Activated CD4-positive, alpha-beta T cell treated with anti-CD3 and anti-CD28 coated beads, Interleukin-2, amount 10 ng/mL, durations not matched to agents 24 days and 14 days (primary cell): ENCODE measurements at regions not wholly inside any gene's neighbourhood (a gene's known extent, or its start where the extent isn't known, plus 50 kb on each side); places are given as distances from the start of the nearest gene placed in this dataset.

Source experiments
- DNase-seq: peaks from one replicate; pipeline ENCODE4 v3.0.0; 2022
- H3K27ac Mint-ChIP-seq: one replicate; pipeline ENCODE4 v1.8.0; 2022; ENCODE audit warnings: mild to moderate bottlenecking, mixed read lengths
- H3K27me3 Mint-ChIP-seq: one replicate; pipeline ENCODE4 v1.8.0; 2022; ENCODE audit warnings: mixed read lengths
- H3K36me3 Mint-ChIP-seq: one replicate; pipeline ENCODE4 v1.8.0; 2022; ENCODE audit warnings: low read depth, mild to moderate bottlenecking, mixed read lengths
- H3K4me1 Mint-ChIP-seq: one replicate; pipeline ENCODE4 v1.8.0; 2021; ENCODE audit warnings: mixed read lengths
- H3K4me3 Mint-ChIP-seq: one replicate; pipeline ENCODE4 v1.8.0; 2022; ENCODE audit warnings: mild to moderate bottlenecking, moderate library complexity, mixed read lengths
- H3K9me3 Mint-ChIP-seq: one replicate; pipeline ENCODE4 v1.8.0; 2021; ENCODE audit warnings: mixed read lengths
- intact Hi-C: fragments of 100-400 bp; cut with micrococcal nuclease; formaldehyde crosslinking; loops from one replicate; pipeline ENCODE4 v1.15.1; 2023

DNA sequence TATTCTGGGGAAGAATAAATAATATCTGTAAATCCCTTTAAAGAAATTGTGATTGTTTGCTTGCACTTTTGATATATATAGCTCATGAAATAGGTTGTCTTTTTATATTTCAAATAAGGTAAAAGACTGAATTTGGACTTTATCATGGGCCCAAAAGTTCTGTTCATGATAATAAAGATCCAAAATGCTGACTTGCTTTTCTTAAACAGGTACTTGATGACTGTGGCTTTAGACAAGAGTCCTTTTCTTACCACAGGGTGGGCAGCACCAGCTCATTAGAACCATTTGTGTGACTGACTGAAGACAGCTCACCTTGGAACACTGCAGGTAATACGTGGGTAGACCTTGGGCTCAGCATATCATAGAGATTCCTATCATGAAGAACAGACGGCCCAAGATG is 432.6 kb downstream of the ETNK1 start:
- DNase-seq = no peak
- no peak overlapping the region for H3K4me3 Mint-ChIP-seq
- H3K9me3 Mint-ChIP-seq = no peaks in the 10 kb centered on the region
- no peaks in the 10 kb centered on the region for H3K4me1 Mint-ChIP-seq
- H3K27me3 Mint-ChIP-seq = no peaks in the 10 kb centered on the region
- no peaks in the 10 kb centered on the region for H3K36me3 Mint-ChIP-seq
- no peak overlapping the region for H3K27ac Mint-ChIP-seq
- intact Hi-C loops = no loop called here

GRCh38 chr12:23060161-23060560 is 435.2 kb downstream of the ETNK1 start:
- intact Hi-C loops = no loop called here
- Mint-ChIP-seq H3K27ac (no peak overlapping the region), H3K9me3 (no peaks in the 10 kb centered on the region), H3K4me1 (no peaks in the 10 kb centered on the region), H3K4me3 (no peak overlapping the region), H3K27me3 (no peaks in the 10 kb centered on the region), H3K36me3 (no peaks in the 10 kb centered on the region)
- no peak for DNase-seq

DNA sequence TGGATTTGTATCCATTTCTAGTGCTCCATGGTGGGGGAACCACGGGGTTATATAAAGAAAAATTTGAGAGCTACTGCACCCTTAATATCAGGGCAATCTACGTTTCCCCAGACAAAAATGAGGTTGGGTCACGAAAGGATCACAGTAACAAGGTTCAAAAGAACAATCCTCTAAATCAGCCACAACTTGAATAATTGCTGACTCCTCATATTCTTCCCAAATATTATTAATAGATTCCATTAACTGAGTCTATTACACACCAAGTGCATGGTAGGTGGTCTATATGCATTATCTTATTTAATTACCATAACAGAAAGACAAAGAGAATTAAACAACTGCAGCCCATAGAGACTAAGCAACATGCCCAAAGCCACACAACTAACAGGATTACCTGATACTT is 438.2 kb downstream of the ETNK1 start:
- intact Hi-C loops = no loop called here
- Mint-ChIP-seq H3K36me3 (no peaks in the 10 kb centered on the region), H3K4me1 (no peaks in the 10 kb centered on the region)

DNA sequence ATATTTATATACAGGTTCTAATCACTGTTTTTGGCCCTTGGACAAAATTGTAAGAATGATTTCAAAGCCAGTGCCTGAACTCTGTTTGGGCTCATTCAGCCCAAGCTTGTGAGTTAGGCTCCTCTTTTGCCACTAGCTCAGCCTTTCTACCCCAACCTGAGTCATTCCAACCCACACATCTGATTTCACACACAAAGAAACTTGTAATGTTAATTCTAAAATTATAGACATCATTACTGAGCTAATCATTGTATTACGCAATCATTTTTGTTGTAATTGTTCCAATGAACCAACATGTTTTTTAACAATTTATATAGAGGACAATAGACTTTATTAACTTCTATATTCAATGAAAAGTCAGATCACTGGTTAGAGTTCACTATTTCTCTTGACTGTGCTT is 441.1 kb downstream of the ETNK1 start:
- no peaks in the 10 kb centered on the region for H3K4me1 Mint-ChIP-seq
- peaks cover 7% of the 10 kb centered on the region for H3K9me3 Mint-ChIP-seq
- H3K36me3 Mint-ChIP-seq = no peaks in the 10 kb centered on the region
- H3K27ac Mint-ChIP-seq = no peak overlapping the region
- DNase-seq = no peak
- no peaks in the 10 kb centered on the region for H3K27me3 Mint-ChIP-seq
- intact Hi-C loops = no loop called here
- no peak overlapping the region for H3K4me3 Mint-ChIP-seq

More for the DNA sequence above, 438.2 kb downstream of the ETNK1 start:
- DNase-seq = no peak
- Mint-ChIP-seq H3K4me3 (no peak overlapping the region), H3K9me3 (peaks cover 3% of the 10 kb centered on the region), H3K27ac (no peak overlapping the region), H3K27me3 (no peaks in the 10 kb centered on the region)

DNA sequence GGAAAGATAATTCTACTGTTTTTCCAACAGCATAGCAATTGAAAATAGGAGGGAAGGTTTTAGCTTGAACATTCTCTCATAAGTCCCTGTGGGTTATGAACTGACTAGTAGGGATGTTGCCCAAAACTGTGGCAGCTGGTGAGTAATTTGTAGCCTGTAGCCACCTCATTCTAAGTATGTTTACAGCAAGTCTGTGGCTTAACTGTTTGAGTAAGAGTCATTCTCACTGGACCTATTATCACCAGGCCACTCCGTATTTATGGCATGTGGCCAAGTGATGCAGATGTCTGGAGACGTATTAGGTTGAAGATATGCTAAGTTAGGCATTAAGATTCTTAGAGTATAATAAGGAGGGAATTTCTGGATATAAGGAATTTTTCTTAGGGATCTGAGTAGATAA is 458.3 kb downstream of the ETNK1 start:
- DNase-seq = no peak
- Mint-ChIP-seq H3K27me3 (no peaks in the 10 kb centered on the region), H3K9me3 (no peaks in the 10 kb centered on the region), H3K27ac (no peak overlapping the region), H3K4me1 (no peaks in the 10 kb centered on the region), H3K4me3 (no peak overlapping the region), H3K36me3 (no peaks in the 10 kb centered on the region)
- intact Hi-C loops = no loop called here

DNA sequence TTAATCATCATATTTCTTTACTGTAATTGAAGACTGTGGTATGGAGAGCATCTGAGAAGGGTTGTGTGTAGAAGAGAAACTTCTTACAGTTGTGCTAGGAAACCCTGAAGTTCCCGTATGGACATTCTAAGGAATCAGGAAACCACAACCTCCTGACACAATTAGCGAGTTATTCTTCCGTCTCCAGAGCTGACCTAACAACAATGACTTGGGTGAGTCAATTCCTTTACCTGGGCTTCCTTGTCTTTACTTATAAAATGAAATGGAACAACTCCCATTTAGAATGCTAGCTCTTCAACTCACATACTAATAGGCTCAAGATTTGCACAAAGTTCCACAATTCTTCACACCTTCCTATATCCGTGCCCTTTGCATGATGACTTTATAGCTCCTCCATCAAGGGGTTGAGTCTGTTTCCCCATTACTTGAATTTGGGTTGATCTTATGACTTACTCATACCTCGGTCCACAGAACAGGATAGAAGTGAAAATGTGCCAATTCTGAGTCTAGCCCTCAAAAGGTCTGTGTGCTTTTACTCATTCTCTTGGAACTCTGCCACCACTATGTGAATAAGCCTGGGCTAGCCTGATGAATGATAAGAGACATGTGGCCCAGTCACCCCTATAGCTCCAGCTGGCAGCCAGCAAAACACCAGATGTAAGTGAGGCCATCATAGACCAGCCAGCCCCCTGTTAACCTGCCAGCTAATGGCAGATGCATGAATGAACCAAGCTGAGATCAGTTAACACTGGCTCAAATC is 459.4 kb downstream of the ETNK1 start:
- intact Hi-C loops = no loop called here
- H3K4me3 Mint-ChIP-seq = no peak overlapping the region
- H3K36me3 Mint-ChIP-seq = no peaks in the 10 kb centered on the region
- H3K27ac Mint-ChIP-seq = no peak overlapping the region
- no peaks in the 10 kb centered on the region for H3K27me3 Mint-ChIP-seq
- no peaks in the 10 kb centered on the region for H3K4me1 Mint-ChIP-seq
- H3K9me3 Mint-ChIP-seq = no peaks in the 10 kb centered on the region
- no peak for DNase-seq

- intact Hi-C loops = no loop called here
- Mint-ChIP-seq H3K9me3 (peaks cover 3% of the 10 kb centered on the region), H3K4me1 (no peaks in the 10 kb centered on the region), H3K27me3 (no peaks in the 10 kb centered on the region), H3K4me3 (no peak overlapping the region), H3K27ac (no peak overlapping the region), H3K36me3 (no peaks in the 10 kb centered on the region)
- DNase-seq = no peak
Observed at GRCh38 chr12:23088594-23088993, 463.6 kb downstream of the ETNK1 start.

GRCh38 chr12:23093488-23093887 is 468.5 kb downstream of the ETNK1 start:
- no peak overlapping the region for H3K4me3 Mint-ChIP-seq
- no peak overlapping the region for H3K27ac Mint-ChIP-seq
- peaks cover 3% of the 10 kb centered on the region for H3K9me3 Mint-ChIP-seq

DNA sequence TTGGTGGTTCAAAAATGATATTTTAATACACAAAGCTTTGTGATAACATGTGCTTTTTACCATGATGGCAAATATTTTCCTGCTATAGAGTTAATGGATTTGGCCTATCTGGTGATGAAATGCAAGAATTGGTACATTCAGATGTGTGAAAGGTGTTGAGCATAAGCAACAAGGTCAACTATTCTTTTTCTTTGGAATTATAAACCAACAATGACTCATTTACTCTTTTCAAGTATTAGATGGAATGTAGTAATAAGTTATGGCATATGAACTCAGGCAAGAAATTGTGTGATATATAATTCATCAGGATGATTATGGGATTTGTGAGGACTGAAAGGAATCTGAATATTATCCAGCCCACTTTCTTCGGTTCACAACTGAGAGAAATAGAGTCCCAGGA is 471.4 kb downstream of the ETNK1 start:
- no peaks in the 10 kb centered on the region for H3K27me3 Mint-ChIP-seq
- no peak overlapping the region for H3K27ac Mint-ChIP-seq
- H3K4me3 Mint-ChIP-seq = no peak overlapping the region
- no peaks in the 10 kb centered on the region for H3K9me3 Mint-ChIP-seq
- H3K4me1 Mint-ChIP-seq = no peaks in the 10 kb centered on the region
- no peak for DNase-seq
- H3K36me3 Mint-ChIP-seq = no peaks in the 10 kb centered on the region
- intact Hi-C loops = no loop called here

More at GRCh38 chr12:23093488-23093887, 468.5 kb downstream of the ETNK1 start:
- Mint-ChIP-seq H3K4me1 (no peaks in the 10 kb centered on the region), H3K27me3 (no peaks in the 10 kb centered on the region), H3K36me3 (no peaks in the 10 kb centered on the region)
- no peak for DNase-seq
- intact Hi-C loops = no loop called here

DNA sequence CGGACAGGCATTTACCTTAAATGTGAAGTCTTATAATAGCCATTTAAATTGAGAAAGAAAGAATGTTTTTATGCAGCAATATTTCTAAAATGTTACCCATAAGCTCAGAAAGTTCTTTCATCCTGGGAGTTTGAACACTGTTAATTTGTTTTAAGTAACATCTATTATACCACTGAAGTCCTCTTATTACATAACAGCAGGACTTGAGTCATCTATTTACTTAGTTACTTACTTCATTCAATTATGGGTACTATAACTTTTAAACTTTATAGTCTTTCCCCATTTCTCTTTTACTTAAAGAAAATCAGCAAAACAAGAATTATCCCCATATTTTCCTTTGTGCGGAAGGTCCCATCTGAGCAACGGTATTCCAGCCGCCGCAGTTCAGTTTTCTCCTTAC is 473.1 kb downstream of the ETNK1 start:
- DNase-seq = no peak
- H3K27me3 Mint-ChIP-seq = no peaks in the 10 kb centered on the region
- no peak overlapping the region for H3K27ac Mint-ChIP-seq
- H3K9me3 Mint-ChIP-seq = no peaks in the 10 kb centered on the region
- no peak overlapping the region for H3K4me3 Mint-ChIP-seq
- intact Hi-C loops = no loop called here
- H3K4me1 Mint-ChIP-seq = no peaks in the 10 kb centered on the region
- no peaks in the 10 kb centered on the region for H3K36me3 Mint-ChIP-seq

DNA sequence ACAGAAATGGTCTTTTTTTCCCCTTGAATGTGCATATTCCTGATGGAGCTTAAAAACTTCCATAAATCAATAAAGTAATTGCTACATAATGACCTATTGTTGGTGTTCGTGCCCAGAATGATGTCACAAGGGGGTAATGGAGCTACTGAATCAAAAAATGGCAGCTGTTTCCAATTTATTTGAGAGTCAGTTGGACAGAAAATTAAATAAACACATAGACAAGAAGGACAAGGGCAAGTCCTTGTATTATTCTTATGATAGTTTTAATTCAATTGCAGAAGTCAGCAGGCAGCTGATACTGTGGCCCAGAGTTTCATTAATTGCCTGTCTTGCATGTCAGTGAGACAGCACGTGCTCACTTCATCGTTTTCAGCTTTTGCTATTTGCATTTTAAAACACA is 473.5 kb downstream of the ETNK1 start:
- H3K27me3 Mint-ChIP-seq = no peaks in the 10 kb centered on the region
- no peak for DNase-seq
- no peaks in the 10 kb centered on the region for H3K4me1 Mint-ChIP-seq
- H3K27ac Mint-ChIP-seq = no peak overlapping the region
- H3K36me3 Mint-ChIP-seq = no peaks in the 10 kb centered on the region
- intact Hi-C loops = no loop called here
- no peaks in the 10 kb centered on the region for H3K9me3 Mint-ChIP-seq
- no peak overlapping the region for H3K4me3 Mint-ChIP-seq

DNA sequence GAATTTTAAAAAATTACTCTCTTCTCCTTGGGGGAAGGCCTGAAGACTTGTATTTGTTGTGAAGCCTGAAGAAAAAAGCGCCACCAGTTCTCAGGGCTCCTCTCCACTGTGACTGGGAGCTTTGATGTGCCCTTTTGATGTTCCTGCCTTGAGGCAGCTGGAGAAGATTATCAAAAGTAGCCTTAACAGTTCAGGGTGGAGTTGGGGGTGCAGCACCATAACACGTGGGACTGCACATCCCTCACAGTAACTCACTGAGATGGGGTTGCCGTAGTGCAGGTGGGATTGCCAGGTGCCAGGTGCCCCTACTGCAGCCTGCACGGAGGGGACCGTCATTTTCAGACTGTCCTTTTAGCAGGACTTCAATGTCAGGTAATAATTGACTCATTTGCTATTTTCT is 474.1 kb downstream of the ETNK1 start:
- H3K9me3 Mint-ChIP-seq = no peaks in the 10 kb centered on the region
- intact Hi-C loops = no loop called here
- no peaks in the 10 kb centered on the region for H3K36me3 Mint-ChIP-seq
- H3K27me3 Mint-ChIP-seq = no peaks in the 10 kb centered on the region
- no peaks in the 10 kb centered on the region for H3K4me1 Mint-ChIP-seq
- H3K4me3 Mint-ChIP-seq = no peak overlapping the region
- H3K27ac Mint-ChIP-seq = no peak overlapping the region
- no peak for DNase-seq

GRCh38 chr12:23099604-23100003 is 474.6 kb downstream of the ETNK1 start:
- DNase-seq = no peak
- Mint-ChIP-seq H3K27ac (no peak overlapping the region), H3K27me3 (no peaks in the 10 kb centered on the region), H3K4me1 (no peaks in the 10 kb centered on the region), H3K4me3 (no peak overlapping the region), H3K36me3 (no peaks in the 10 kb centered on the region), H3K9me3 (no peaks in the 10 kb centered on the region)
- intact Hi-C loops = no loop called here

GRCh38 chr12:23108957-23109356 is 484.0 kb downstream of the ETNK1 start:
- Mint-ChIP-seq H3K27ac (no peak overlapping the region), H3K4me1 (no peaks in the 10 kb centered on the region), H3K9me3 (no peaks in the 10 kb centered on the region), H3K4me3 (no peak overlapping the region), H3K36me3 (no peaks in the 10 kb centered on the region), H3K27me3 (no peaks in the 10 kb centered on the region)
- intact Hi-C loops = no loop called here
- no peak for DNase-seq

- intact Hi-C loops = no loop called here
- Mint-ChIP-seq H3K9me3 (no peaks in the 10 kb centered on the region), H3K36me3 (no peaks in the 10 kb centered on the region), H3K27ac (no peak overlapping the region), H3K4me3 (no peak overlapping the region), H3K4me1 (no peaks in the 10 kb centered on the region), H3K27me3 (no peaks in the 10 kb centered on the region)
- no peak for DNase-seq
Observed at GRCh38 chr12:23113781-23114180, 488.8 kb downstream of the ETNK1 start.
